IMR-90 (cell line): ENCODE measurements at regions not wholly inside any gene's neighbourhood (a gene's known extent, or its start where the extent isn't known, plus 50 kb on each side); places are given as distances from the start of the nearest gene placed in this dataset.

Experiments
- ATAC-seq: fragments of 200-7000 bp; cut with Tn5 transposase; 2 replicates; pipeline ENCODE4 v1.9.1; 2020; ENCODE audit warnings: low read depth, mild to moderate bottlenecking, moderate library complexity
- BruUV-seq: library from RNA; stranded (reverse); fragments of 400-500 nt; replicated peaks from 2 replicates; lab custom pipeline; 2021; lab: Mats Ljungman, UMichigan
- CTCF ChIA-PET: fragments of 300-600 bp; formaldehyde crosslinking; extraction: SDS; loops from one replicate; lab custom pipeline; 2021; ENCODE audit warnings: antibody characterized with exemption; lab: Yijun Ruan, JAX
- POLR2A ChIA-PET: fragments of 300-600 bp; sonication (Branson Sonifier 250); formaldehyde crosslinking; loops from one replicate; lab custom pipeline; 2022; ENCODE audit warnings: antibody characterized with exemption; ENCODE audit not compliant: unreplicated experiment; lab: Charles Lee
- DNase-seq: peaks from one replicate; pipeline ENCODE4 v3.0.0; 2013
- H2AFZ ChIP-seq: replicated peaks from 2 replicates; pipeline ENCODE3; 2013; ENCODE audit warnings: low read length, mild to moderate bottlenecking; ENCODE audit not compliant: poor library complexity
- H2AK5ac ChIP-seq: 2 replicates; pipeline ENCODE4 v1.6.1; 2013; ENCODE audit warnings: low read depth, low read length, inconsistent platforms
- H2AK9ac ChIP-seq: replicated peaks from 2 replicates; pipeline ENCODE3; 2013; ENCODE audit warnings: mild to moderate bottlenecking, low read depth, low read length, moderate library complexity; ENCODE audit not compliant: poor library complexity
- H2BK120ac ChIP-seq: 2 replicates; pipeline ENCODE4 v1.6.1; 2013; ENCODE audit warnings: low read depth, low read length, inconsistent platforms
- H2BK15ac ChIP-seq: 3 replicates; pipeline ENCODE4 v1.6.1; 2013; ENCODE audit warnings: low read depth, low read length, inconsistent platforms
- H2BK20ac ChIP-seq: 2 replicates; pipeline ENCODE4 v1.6.1; 2013; ENCODE audit warnings: low read depth, mild to moderate bottlenecking, inconsistent platforms, low read length, moderate library complexity
- H2BK5ac ChIP-seq: 2 replicates; pipeline ENCODE4 v1.6.1; 2013; ENCODE audit warnings: mild to moderate bottlenecking, low read depth, low read length, inconsistent platforms; ENCODE audit not compliant: poor library complexity, severe bottlenecking
- H3K14ac ChIP-seq: replicated peaks from 2 replicates; pipeline ENCODE4 v1.6.1; 2013; ENCODE audit warnings: low read depth, low read length, inconsistent platforms
- H3K18ac ChIP-seq: 2 replicates; pipeline ENCODE4 v1.6.1; 2013; ENCODE audit warnings: low read depth, low read length, control low read depth
- H3K23ac ChIP-seq: 2 replicates; pipeline ENCODE4 v1.6.1; 2013; ENCODE audit warnings: low read depth, low read length, inconsistent platforms
- H3K27ac ChIP-seq: 2 replicates; pipeline ENCODE4 v1.5.1; 2013; ENCODE audit warnings: mild to moderate bottlenecking, control low read depth, low read length; ENCODE audit not compliant: insufficient read depth
- H3K27me3 ChIP-seq: 2 replicates; pipeline ENCODE4 v1.6.1; 2013; ENCODE audit warnings: low read length; ENCODE audit not compliant: control insufficient read depth, insufficient read depth
- H3K36me3 ChIP-seq: 2 replicates; pipeline ENCODE4 v1.6.1; 2013; ENCODE audit warnings: low read length, mixed read lengths; ENCODE audit not compliant: control insufficient read depth, insufficient read depth
- H3K4ac ChIP-seq: 2 replicates; pipeline ENCODE4 v1.6.1; 2013; ENCODE audit warnings: low read depth, low read length, inconsistent platforms
- H3K4me1 ChIP-seq: 2 replicates; pipeline ENCODE4 v1.6.1; 2013; ENCODE audit warnings: low read length, mixed read lengths; ENCODE audit not compliant: control insufficient read depth, insufficient read depth
- H3K4me2 ChIP-seq: 2 replicates; pipeline ENCODE4 v1.6.1; 2013; ENCODE audit warnings: low read depth, mild to moderate bottlenecking, control low read depth, low read length, moderate library complexity
- H3K4me3 ChIP-seq: 2 replicates; pipeline ENCODE4 v1.5.1; 2013; ENCODE audit warnings: low read depth, mild to moderate bottlenecking, control low read depth, low read length, moderate library complexity; ENCODE audit not compliant: insufficient read depth
- H3K56ac ChIP-seq: 2 replicates; pipeline ENCODE4 v1.6.1; 2013; ENCODE audit warnings: low read length, inconsistent platforms; ENCODE audit not compliant: insufficient read depth; ENCODE audit errors: extremely low read depth
- H3K79me1 ChIP-seq, 2 experiments: 2 replicates each; pipeline ENCODE4 v1.6.1; 2013; ENCODE audit warnings: low read length in 2 of 2, inconsistent platforms in 1 of 2, low read depth in 1 of 2
- H3K9ac ChIP-seq: 2 replicates; pipeline ENCODE4 v1.6.1; 2013; ENCODE audit warnings: low read depth, low read length, control low read depth
- H3K9me1 ChIP-seq: 2 replicates; pipeline ENCODE4 v1.6.1; 2013; ENCODE audit warnings: low read length, inconsistent platforms; ENCODE audit not compliant: insufficient read depth
- H3K9me3 ChIP-seq: 2 replicates; pipeline ENCODE4 v1.6.1; 2013; ENCODE audit warnings: low read length; ENCODE audit not compliant: control insufficient read depth, insufficient read depth
- H4K20me1 ChIP-seq: 2 replicates; pipeline ENCODE4 v1.6.1; 2013; ENCODE audit warnings: low read length, inconsistent platforms; ENCODE audit not compliant: insufficient read depth
- H4K5ac ChIP-seq: 2 replicates; pipeline ENCODE4 v1.6.1; 2013; ENCODE audit warnings: mild to moderate bottlenecking, low read depth, low read length, control low read depth
- H4K8ac ChIP-seq, 2 experiments: 2 replicates each; pipeline ENCODE4 v1.6.1; 2013; ENCODE audit warnings: low read depth in 2 of 2, low read length in 2 of 2, control low read depth in 1 of 2, inconsistent platforms in 1 of 2
- H4K91ac ChIP-seq: 2 replicates; pipeline ENCODE4 v1.6.1; 2013; ENCODE audit warnings: low read depth, low read length, inconsistent platforms; ENCODE audit not compliant: insufficient read depth
- BHLHE40 ChIP-seq: fragments of 150-350 bp; IDR thresholded peaks from 2 replicates; pipeline ENCODE4 v1.6.1; 2016; ENCODE audit warnings: mild to moderate bottlenecking, low read depth, low read length
- CEBPB ChIP-seq: IDR thresholded peaks from 2 replicates; pipeline ENCODE4 v1.6.1; 2012; ENCODE audit warnings: low read depth, low read length, improper control_type of control experiment
- CTCF ChIP-seq: conservative IDR thresholded peaks from 2 replicates; pipeline ENCODE4 v1.5.1; 2012; ENCODE audit warnings: mild to moderate bottlenecking, low read depth, low read length, improper control_type of control experiment
- ELK1 ChIP-seq: fragments of 150-350 bp; IDR thresholded peaks from 2 replicates; pipeline ENCODE4 v1.6.1; 2016; ENCODE audit warnings: low read depth, mild to moderate bottlenecking, low read length, moderate library complexity, borderline replicate concordance
- FOS ChIP-seq: fragments of 150-350 bp; IDR thresholded peaks from 2 replicates; pipeline ENCODE4 v1.6.1; 2016; ENCODE audit warnings: low read depth, low read length
- MAFK ChIP-seq: IDR thresholded peaks from 2 replicates; pipeline ENCODE4 v1.6.1; 2012; ENCODE audit warnings: low read depth, low read length, improper control_type of control experiment
- MXI1 ChIP-seq: IDR thresholded peaks from 2 replicates; pipeline ENCODE4 v1.6.1; 2012; ENCODE audit warnings: low read depth, mild to moderate bottlenecking, low read length, moderate library complexity, borderline replicate concordance
- POLR2A ChIP-seq: IDR thresholded peaks from 2 replicates; pipeline ENCODE4 v1.6.1; 2012; ENCODE audit warnings: mild to moderate bottlenecking, low read depth, low read length
- RAD21 ChIP-seq: IDR thresholded peaks from 2 replicates; pipeline ENCODE4 v1.6.1; 2012; ENCODE audit warnings: low read length, improper control_type of control experiment
- RFX5 ChIP-seq: IDR thresholded peaks from 2 replicates; pipeline ENCODE4 v1.8.0; 2012; ENCODE audit warnings: low read depth, mild to moderate bottlenecking, low read length, moderate library complexity
- SMC3 ChIP-seq: fragments of 150-350 bp; IDR thresholded peaks from 2 replicates; pipeline ENCODE4 v1.6.1; 2016; ENCODE audit warnings: low read depth, mild to moderate bottlenecking, antibody characterized with exemption, low read length, moderate library complexity
- WGBS, 2 experiments: methylation state at CpG; one replicate each; pipeline versions ENCODE4 v1.1.5 to v1.1.7; 2013; ENCODE audit warnings: missing lambda C conversion rate in 2 of 2; ENCODE audit not compliant: insufficient read length in 1 of 2; ENCODE audit errors: extremely low coverage in 2 of 2; 5-methylcytosine and 5-hydroxymethylcytosine counted together
- dilution Hi-C: fragments of 300-500 bp; cut with HindIII; formaldehyde crosslinking; loops from one replicate; pipeline ENCODE4 v1.14.3; 2018; ENCODE audit warnings: low sequenced_read_pairs; ENCODE audit not compliant: unreplicated experiment
- in situ Hi-C: fragments of 300-500 bp; cut with MboI; formaldehyde crosslinking; loops from 3 replicates; pipeline ENCODE4 v1.14.3; 2019; ENCODE audit warnings: low sequenced_read_pairs, inconsistent platforms, mixed read lengths
- intact Hi-C: fragments of 100-400 bp; cut with micrococcal nuclease; formaldehyde crosslinking; loops from 2 replicates; pipeline ENCODE4 v1.10.0; 2022

GRCh38 chr18:29605365-29605764 lies 1428.4 kb upstream of the CDH2 start:
- Histone ChIP-seq H4K5ac (no peak overlapping the region), H2BK120ac (no peak overlapping the region), H3K14ac (no peak overlapping the region), H2AK5ac (no peak overlapping the region), H3K9me1 (no peaks in the 10 kb centered on the region), H2AFZ (no peak overlapping the region), H3K27ac (no peak overlapping the region), H3K4me1 (no peaks in the 10 kb centered on the region), H4K20me1 (no peaks in the 10 kb centered on the region), H2BK20ac (no peak overlapping the region), H3K23ac (no peak overlapping the region), H3K4me2 (no peak overlapping the region), H4K8ac (no peak overlapping the region), H3K79me1 (no peaks in the 10 kb centered on the region), H3K4me3 (no peak overlapping the region), H3K56ac (no peak overlapping the region), H3K18ac (no peak overlapping the region), H3K4ac (no peak overlapping the region), H2AK9ac (no peak overlapping the region), H4K91ac (no peak overlapping the region), H2BK15ac (no peak overlapping the region), H3K9me3 (no peaks in the 10 kb centered on the region), H3K27me3 (no peaks in the 10 kb centered on the region), H3K9ac (no peak overlapping the region), H3K36me3 (no peaks in the 10 kb centered on the region), H2BK5ac (no peak overlapping the region)
- no CpG with 5 or more reads among the region's 1 CpG for WGBS, 2 experiments
- TF ChIP-seq MAFK (no peak), BHLHE40 (no peak), CEBPB (no peak), RFX5 (no peak), POLR2A (no peak), SMC3 (no peak), ELK1 (no peak), FOS (no peak), MXI1 (no peak), RAD21 (no peak), CTCF (no peak)
- intact Hi-C loops = no loop called here
- no peak for DNase-seq
- in situ Hi-C loops = no loop called here
- POLR2A ChIA-PET = no interaction called here
- dilution Hi-C loops = no loop called here
- BruUV-seq = no TSS peak
- CTCF ChIA-PET = no interaction called here
- no peak for ATAC-seq
